GM19240 (cell line): ENCODE measurements at regions not wholly inside any gene's neighbourhood (a gene's known extent, or its start where the extent isn't known, plus 50 kb on each side); places are given as distances from the start of the nearest gene placed in this dataset.
"Not testable (repeated sequence)": the region's sequence is repeated elsewhere in the genome, so short reads cannot be mapped to it uniquely, and the experiment has no call there.

Source experiments
- DNase-seq: peaks from one replicate; pipeline ENCODE4 v3.0.0; 2011; ENCODE audit warnings: low spot score; ENCODE audit not compliant: insufficient read length

DNA sequence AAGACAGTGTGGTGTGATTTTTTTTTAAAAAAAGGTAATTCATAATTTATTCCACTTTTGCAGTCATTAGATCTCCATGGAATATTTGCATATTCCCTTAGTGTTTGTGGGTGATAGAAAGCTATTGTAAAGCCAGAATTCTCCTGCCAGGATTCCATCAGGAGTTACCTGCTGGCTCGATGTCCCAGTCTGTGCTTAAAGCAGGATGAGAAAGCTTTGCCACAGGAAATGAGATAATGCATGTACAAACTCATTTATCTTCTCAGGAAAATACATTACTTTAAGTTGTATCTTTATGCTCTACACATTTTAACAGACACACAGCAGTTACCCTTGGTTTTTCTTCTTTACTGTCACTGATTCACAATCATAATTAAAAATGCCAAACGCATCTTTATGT is 553.0 kb downstream of the CD109 start:
- DNase-seq = no peak

DNA sequence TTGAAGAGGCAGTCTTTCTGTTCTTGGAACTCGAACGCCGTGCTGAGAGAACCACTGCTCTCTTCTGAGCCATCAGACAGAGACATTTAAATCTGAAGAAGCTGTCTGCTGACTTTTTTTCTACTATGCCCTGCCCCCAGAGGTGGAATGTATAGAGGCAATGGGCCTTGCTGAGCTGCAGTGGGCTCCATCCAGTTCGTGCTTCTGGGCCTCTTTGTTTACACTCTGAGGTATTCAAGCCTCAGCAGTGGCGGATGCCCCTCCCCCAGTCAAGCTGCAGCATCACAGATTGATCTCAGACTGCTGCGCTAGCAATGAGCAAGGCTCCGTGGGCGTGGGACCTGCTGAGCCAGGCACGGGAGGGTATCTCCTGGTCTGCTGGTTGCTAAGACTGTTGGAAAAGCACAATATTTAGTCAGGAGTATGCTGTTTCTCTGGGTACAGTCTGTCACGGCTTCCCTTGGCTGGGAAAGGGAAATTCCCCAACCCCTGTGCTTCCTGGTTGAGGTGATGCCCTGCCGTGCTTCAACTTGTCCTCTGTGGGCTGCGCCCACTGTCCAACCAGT is 526.8 kb downstream of the CD109 start:
- no peak for DNase-seq

GRCh38 chr6:74213995-74214394 is 518.0 kb downstream of the CD109 start:
- no peak for DNase-seq

GRCh38 chr6:74208239-74208638 is 512.2 kb downstream of the CD109 start:
- no peak for DNase-seq

DNA sequence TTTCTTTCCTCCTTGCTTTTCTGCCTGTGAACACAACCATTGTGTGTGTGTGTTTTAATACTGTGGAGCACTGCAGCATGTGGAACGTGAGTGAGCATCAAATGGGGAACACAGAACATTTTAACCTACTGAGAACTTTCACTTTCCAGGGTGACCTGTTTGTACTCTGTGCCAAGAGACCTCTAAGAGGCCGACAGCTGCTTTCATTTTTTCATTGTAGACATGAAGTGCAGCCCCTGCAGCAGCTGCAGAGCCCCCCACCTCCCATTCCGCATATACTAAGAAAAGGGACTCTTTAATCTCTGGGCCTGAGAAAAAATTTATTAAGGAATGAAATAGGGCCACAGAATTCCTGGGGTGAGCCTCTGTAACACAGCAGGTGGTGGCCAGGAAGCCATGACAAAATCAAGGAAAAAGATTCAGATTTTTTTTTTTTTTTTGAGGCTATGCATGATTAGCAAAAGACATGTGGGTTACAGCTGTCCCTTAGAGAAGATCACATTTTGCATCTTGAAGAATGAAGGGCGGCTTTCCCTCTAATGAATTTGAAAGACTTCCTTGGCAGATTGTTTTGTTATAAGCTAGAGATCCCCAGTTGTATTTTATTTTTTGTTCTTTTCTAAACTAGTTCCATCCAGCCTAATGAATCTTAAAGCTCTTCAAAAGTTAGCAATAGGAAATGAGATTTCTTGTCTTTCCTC is 503.4 kb downstream of the CD109 start:
- DNase-seq = no peak

DNA sequence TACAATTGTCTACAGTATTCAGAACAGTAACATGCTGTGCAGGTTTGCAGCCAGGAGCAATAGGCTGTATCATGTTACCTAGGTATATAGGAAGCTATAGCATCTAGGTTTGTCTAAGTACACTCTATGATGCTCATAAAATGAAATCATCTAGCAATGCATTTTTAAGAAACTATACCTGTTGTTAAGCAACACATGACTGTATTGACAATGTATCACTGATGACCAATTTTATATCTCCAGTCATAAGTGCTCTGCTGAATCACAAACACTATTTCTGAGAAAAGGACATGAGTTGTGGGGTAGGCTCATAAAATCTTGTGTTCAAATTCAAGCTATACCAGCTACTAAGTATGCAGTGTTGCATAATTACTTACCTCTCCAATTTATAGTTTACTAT is 501.3 kb downstream of the CD109 start:
- DNase-seq = no peak

DNA sequence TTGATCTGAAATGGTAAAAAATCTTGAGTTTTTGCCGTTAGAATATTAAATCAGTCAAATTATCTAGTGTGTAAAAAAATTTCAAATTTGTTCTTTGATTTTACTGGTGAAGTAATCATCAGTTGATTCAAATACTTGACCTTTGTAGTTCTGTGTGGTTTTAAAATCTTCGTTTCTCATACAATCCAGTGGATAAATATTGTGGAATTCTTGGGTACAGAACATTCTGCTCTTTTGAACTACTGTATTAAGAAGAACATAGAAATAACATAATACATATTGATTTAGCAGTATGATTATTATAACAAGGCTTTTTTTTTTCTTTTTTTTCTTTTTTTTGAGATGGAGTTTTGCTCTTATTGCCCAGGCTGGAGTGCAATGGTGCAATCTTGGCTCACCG is 491.8 kb downstream of the CD109 start:
- DNase-seq = no peak

- DNase-seq = no peak
Observed at GRCh38 chr6:74182992-74183391, 487.0 kb downstream of the CD109 start.

GRCh38 chr6:74181471-74181870 is 485.5 kb downstream of the CD109 start:
- DNase-seq = no peak

DNA sequence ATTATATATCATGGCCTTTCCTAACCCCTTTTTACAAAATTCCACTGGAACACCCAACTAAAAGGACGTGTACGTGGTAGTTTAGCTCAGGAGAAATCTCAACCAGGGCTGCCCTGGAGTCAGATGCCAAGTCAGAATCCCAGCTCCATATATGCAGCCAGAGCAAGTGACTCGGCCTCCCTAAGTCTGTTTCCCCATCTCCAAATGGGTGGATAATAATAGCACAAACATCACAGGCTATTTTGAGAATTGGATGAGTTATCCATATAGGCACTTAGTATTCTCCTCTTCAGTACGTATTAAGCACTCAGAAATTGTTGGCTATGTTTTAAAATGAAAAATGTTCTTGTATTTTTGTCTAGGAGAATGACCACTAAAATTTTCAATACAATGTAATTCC is 481.5 kb downstream of the CD109 start:
- DNase-seq = no peak

DNA sequence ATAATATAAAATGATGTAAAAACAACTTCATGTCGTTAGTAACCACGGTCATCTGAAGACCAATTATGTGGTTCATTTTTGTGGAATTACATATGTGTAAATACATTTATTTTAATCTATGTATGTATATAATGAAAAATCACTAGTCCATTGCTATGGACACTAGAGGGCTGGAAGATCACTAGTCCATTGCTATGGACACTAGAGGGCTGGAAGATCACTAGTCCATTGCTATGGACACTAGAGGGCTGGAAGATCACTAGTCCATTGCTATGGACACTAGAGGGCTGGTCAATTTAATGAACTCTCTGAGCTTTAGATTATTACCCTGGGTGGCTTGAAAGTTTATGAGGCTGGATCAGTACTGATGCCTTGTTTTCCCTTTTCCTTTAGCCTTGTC is 474.5 kb downstream of the CD109 start:
- not testable (repeated sequence) for DNase-seq

- no peak for DNase-seq
Observed at GRCh38 chr6:74170118-74170517, 474.1 kb downstream of the CD109 start.

GRCh38 chr6:74167976-74168375 is 472.0 kb downstream of the CD109 start:
- no peak for DNase-seq

DNA sequence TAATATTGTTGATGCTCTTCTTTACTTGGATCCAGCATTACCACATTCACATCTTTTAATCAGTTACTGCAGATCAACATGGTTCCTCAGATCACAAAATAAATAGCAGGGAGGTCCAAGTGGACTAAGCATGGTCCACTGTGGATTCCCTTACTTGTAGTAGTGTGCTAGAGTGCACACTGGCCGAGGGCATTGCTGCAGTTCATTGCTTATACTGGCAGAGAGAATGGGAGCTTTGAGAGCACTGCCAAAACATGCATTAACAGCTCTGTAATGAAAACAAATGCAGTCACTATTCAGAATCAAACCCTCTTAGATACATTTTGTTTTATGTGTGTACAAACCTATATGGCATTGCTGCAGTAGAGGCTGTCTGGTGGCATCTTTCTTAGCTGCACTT is 471.5 kb downstream of the CD109 start:
- DNase-seq = no peak

DNA sequence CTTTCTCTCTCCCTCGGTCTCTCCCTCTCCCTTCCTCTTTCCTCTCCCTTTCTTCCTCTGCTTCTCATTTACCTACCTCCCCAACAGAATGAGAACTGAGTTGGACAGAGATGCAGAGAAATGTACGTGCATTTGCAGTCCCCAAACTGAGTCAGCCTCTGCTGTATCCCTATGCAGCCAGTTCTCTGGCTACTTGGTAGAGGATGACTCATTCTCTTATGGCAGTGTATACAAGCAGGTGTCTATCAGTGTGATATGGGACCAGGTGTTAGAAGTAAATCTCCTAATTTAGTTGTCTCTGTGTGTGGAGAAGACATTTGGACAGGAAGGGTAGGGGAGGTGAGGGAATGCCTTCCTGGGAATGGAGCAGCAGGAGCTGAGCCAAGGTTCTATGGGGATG is 470.8 kb downstream of the CD109 start:
- no peak for DNase-seq

GRCh38 chr6:74161380-74161779 is 465.4 kb downstream of the CD109 start:
- DNase-seq = no peak

DNA sequence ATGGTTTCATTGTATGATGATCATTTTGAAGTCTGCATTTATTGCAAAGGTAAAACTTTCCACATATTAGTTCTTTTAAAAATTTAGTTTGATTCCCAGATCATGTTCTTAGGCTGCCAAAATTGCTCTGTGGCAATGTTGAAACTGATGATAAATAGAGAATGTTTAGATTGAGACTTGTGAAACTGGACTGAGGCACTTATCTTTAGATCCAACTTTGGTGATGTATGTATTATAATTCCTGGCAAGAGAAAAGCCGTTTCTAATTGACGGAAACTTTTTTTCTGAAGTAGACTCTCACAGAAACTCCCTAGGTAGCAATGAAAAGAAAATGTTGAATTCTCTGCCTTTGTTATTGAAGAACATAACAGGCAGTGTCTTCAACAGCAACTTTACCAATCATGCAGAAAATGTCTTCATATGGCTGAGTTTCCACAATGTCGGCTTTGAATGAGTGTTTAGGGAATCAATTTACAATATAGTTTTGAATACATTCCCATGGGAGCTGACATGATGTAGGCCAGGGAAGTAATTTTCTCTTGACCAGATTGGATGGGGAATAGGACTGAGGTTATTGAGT is 456.2 kb downstream of the CD109 start:
- DNase-seq = no peak

- DNase-seq = no peak
Observed at GRCh38 chr6:74145931-74146330, 449.9 kb downstream of the CD109 start.

GRCh38 chr6:74137911-74138310 is 441.9 kb downstream of the CD109 start:
- DNase-seq = no peak

DNA sequence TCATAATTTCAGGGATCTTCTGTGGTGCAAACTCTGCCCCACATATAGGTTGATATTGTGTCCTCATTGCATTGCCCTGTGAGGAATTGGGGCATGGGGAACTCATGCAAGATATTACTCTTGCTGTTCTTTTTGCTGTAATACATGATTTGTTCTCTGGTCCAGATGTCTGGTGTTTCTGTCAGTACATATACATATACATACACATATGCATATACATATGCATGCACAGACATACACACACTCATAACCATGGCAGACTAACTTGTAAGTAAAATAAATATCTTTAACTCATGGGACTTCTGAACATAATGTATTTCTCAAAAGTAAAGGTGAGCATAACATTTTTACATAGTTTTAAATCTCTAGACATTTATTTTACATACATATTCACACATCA is 438.3 kb downstream of the CD109 start:
- DNase-seq = no peak

DNA sequence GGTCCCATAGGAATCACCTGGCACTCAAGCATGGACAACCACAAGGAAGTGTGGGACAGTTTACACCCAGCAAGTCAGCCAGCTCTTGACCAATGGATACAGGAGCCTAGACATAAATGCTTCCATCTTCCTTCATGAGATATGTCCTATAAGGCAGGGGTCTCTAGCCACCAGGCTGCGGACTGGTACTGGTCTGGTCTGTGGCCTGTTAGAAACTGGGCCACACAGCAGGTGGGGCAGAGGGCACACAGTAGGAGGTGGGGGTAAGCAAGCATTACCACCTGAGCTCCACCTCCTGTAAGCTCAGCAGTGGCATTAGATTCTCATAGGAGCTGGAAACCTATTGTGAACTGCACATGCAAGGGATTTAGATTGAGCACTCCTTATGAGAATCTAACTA is 437.1 kb downstream of the CD109 start:
- DNase-seq = no peak

DNA sequence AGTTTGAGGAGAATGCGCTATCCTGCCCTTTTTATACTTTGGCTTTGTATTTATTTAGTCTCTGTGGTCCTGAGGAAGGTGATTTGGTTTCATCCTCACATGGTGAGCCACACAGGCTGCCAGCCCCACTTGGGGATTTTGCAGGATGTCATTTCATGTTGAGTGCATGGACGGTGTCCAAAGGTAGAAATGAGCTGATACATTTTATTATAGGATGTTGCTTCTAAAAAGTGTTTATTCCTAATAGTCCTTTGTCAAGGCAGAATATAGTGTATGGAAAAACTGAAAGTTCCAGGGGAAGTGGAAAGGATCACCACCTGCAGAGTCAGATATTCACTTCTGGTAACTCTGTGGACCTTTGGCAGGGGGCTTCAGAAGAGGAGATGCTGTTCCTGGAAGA is 434.6 kb downstream of the CD109 start:
- DNase-seq = no peak

DNA sequence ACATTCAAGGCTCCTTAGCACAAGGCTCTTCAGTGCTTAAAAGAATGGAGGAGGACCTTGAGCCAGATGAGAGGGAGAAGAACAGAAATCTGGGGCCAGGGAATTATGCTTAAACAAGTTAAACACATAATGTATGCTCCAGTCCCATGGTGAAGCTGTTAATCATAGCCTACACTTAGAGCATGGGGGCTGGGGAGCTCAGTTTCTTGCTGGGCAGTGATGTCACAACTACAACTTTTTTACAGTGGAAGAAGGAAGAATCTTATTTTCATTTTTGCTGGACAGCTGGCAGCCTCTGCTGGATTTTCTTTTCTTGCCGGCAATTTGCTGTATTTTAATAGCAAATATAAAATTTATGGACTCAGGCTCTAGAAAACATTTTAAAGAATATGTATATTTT is 432.5 kb downstream of the CD109 start:
- no peak for DNase-seq
